Activated naive CD4-positive, alpha-beta T cell treated with anti-CD3 and anti-CD28 coated beads, Interleukin-2, amount 10 ng/mL, durations not matched to agents 7 days and 5 days (primary cell): ENCODE measurements at regions not wholly inside any gene's neighbourhood (a gene's known extent, or its start where the extent isn't known, plus 50 kb on each side); places are given as distances from the start of the nearest gene placed in this dataset.
"Not testable (repeated sequence)": the region's sequence is repeated elsewhere in the genome, so short reads cannot be mapped to it uniquely, and the experiment has no call there.

ENCODE experiments used
- CTCF ChIA-PET: fragments of 350-600 bp; sonication (Branson Sonifier 250); formaldehyde crosslinking; loops from one replicate; lab custom pipeline; 2021; ENCODE audit warnings: antibody characterized with exemption; lab: Charles Lee
- DNase-seq: peaks from one replicate; pipeline ENCODE4 v3.0.0-alpha.2; 2020
- H3K27ac Mint-ChIP-seq: one replicate; pipeline ENCODE4 v1.8.0; 2021; ENCODE audit warnings: mild to moderate bottlenecking, moderate library complexity, mixed read lengths
- H3K27me3 Mint-ChIP-seq: one replicate; pipeline ENCODE4 v1.8.0; 2021; ENCODE audit warnings: mild to moderate bottlenecking, mixed read lengths
- H3K36me3 Mint-ChIP-seq: one replicate; pipeline ENCODE4 v1.8.0; 2021; ENCODE audit warnings: mixed read lengths
- H3K4me1 Mint-ChIP-seq: one replicate; pipeline ENCODE4 v1.8.0; 2021; ENCODE audit warnings: mixed read lengths
- H3K4me3 Mint-ChIP-seq: one replicate; pipeline ENCODE4 v1.8.0; 2021; ENCODE audit warnings: mild to moderate bottlenecking, moderate library complexity, mixed read lengths
- H3K9me3 Mint-ChIP-seq: one replicate; pipeline ENCODE4 v1.8.0; 2021; ENCODE audit warnings: mixed read lengths

- H3K27me3 Mint-ChIP-seq = peaks cover 3% of the 10 kb centered on the region
- H3K9me3 Mint-ChIP-seq = no peaks in the 10 kb centered on the region
Observed at GRCh38 chr1:243959998-243960397, 91.1 kb upstream of the ZBTB18 start.

GRCh38 chr1:243957141-243957540, 93.9 kb upstream of the ZBTB18 start:
- Mint-ChIP-seq H3K9me3 (no peaks in the 10 kb centered on the region), H3K27me3 (peaks cover 8% of the 10 kb centered on the region), H3K4me3 (no peak overlapping the region), H3K4me1 (no peaks in the 10 kb centered on the region), H3K27ac (no peak overlapping the region), H3K36me3 (no peaks in the 10 kb centered on the region)
- no peak for DNase-seq
- CTCF ChIA-PET = no interaction called here

More at GRCh38 chr1:243959998-243960397, 91.1 kb upstream of the ZBTB18 start:
- Mint-ChIP-seq H3K27ac (no peak overlapping the region), H3K36me3 (no peaks in the 10 kb centered on the region), H3K4me3 (no peak overlapping the region), H3K4me1 (no peaks in the 10 kb centered on the region)
- no peak for DNase-seq
- CTCF ChIA-PET = no interaction called here

GRCh38 chr1:243956450-243956849, 94.6 kb upstream of the ZBTB18 start:
- H3K4me3 Mint-ChIP-seq = no peak overlapping the region
- CTCF ChIA-PET = no interaction called here

GRCh38 chr1:243951207-243951606, 99.9 kb upstream of the ZBTB18 start:
- H3K9me3 Mint-ChIP-seq, H3K4me3 Mint-ChIP-seq, H3K27ac Mint-ChIP-seq, DNase-seq, H3K36me3 Mint-ChIP-seq, H3K4me1 Mint-ChIP-seq, H3K27me3 Mint-ChIP-seq: not testable (repeated sequence)
- CTCF ChIA-PET = interaction anchor here (0.6 kb wide), 1 partner anchor 451 kb away, joined by 3 read pairs; no protein-coding TSS in a partner anchor

More at GRCh38 chr1:243956450-243956849, 94.6 kb upstream of the ZBTB18 start:
- H3K36me3 Mint-ChIP-seq = no peaks in the 10 kb centered on the region
- H3K27me3 Mint-ChIP-seq = peaks cover 5% of the 10 kb centered on the region
- no peaks in the 10 kb centered on the region for H3K4me1 Mint-ChIP-seq
- H3K9me3 Mint-ChIP-seq = no peaks in the 10 kb centered on the region
- H3K27ac Mint-ChIP-seq = no peak overlapping the region
- DNase-seq = no peak

- CTCF ChIA-PET = no interaction called here
- Mint-ChIP-seq H3K4me1 (no peaks in the 10 kb centered on the region), H3K27ac (no peak overlapping the region), H3K4me3 (no peak overlapping the region), H3K27me3 (peaks cover 5% of the 10 kb centered on the region), H3K36me3 (no peaks in the 10 kb centered on the region), H3K9me3 (no peaks in the 10 kb centered on the region)
- no peak for DNase-seq
Observed at GRCh38 chr1:243950166-243950565, 100.1 kb upstream of the AKT3 start.

GRCh38 chr1:243946946-243947345, 96.9 kb upstream of the AKT3 start:
- CTCF ChIA-PET = interaction anchor here (0.8 kb wide), 1 partner anchor 603 kb away, joined by 3 read pairs; no protein-coding TSS in a partner anchor
- no peak overlapping the region for H3K4me3 Mint-ChIP-seq
- H3K9me3 Mint-ChIP-seq = no peaks in the 10 kb centered on the region
- H3K36me3 Mint-ChIP-seq = no peaks in the 10 kb centered on the region
- DNase-seq = peak; percentile 43
- no peaks in the 10 kb centered on the region for H3K4me1 Mint-ChIP-seq
- no peak overlapping the region for H3K27ac Mint-ChIP-seq
- no peaks in the 10 kb centered on the region for H3K27me3 Mint-ChIP-seq

GRCh38 chr1:243946253-243946652, 96.2 kb upstream of the AKT3 start:
- H3K9me3 Mint-ChIP-seq = no peaks in the 10 kb centered on the region
- H3K27ac Mint-ChIP-seq = no peak overlapping the region
- no peak overlapping the region for H3K4me3 Mint-ChIP-seq
- H3K27me3 Mint-ChIP-seq = no peaks in the 10 kb centered on the region
- no peaks in the 10 kb centered on the region for H3K36me3 Mint-ChIP-seq
- no peak for DNase-seq
- no peaks in the 10 kb centered on the region for H3K4me1 Mint-ChIP-seq
- CTCF ChIA-PET = interaction anchor here (0.8 kb wide), 1 partner anchor 603 kb away, joined by 3 read pairs; no protein-coding TSS in a partner anchor

GRCh38 chr1:243945727-243946126, 95.7 kb upstream of the AKT3 start:
- DNase-seq = no peak
- H3K4me1 Mint-ChIP-seq = no peaks in the 10 kb centered on the region
- CTCF ChIA-PET = no interaction called here
- no peak overlapping the region for H3K4me3 Mint-ChIP-seq
- H3K27ac Mint-ChIP-seq = no peak overlapping the region
- H3K9me3 Mint-ChIP-seq = no peaks in the 10 kb centered on the region
- H3K36me3 Mint-ChIP-seq = no peaks in the 10 kb centered on the region
- H3K27me3 Mint-ChIP-seq = peaks cover 3% of the 10 kb centered on the region

GRCh38 chr1:243944429-243945160, 94.6 kb upstream of the AKT3 start:
- Mint-ChIP-seq H3K4me1 (no peaks in the 10 kb centered on the region), H3K27me3 (peaks cover 4% of the 10 kb centered on the region), H3K27ac (no peak overlapping the region), H3K9me3 (no peaks in the 10 kb centered on the region), H3K4me3 (no peak overlapping the region), H3K36me3 (no peaks in the 10 kb centered on the region)
- no peak for DNase-seq
- CTCF ChIA-PET = interaction anchor here (0.6 kb wide), 1 partner anchor 197 kb away, joined by 3 read pairs; no protein-coding TSS in a partner anchor

- Mint-ChIP-seq H3K27me3 (peaks cover 4% of the 10 kb centered on the region), H3K9me3 (no peaks in the 10 kb centered on the region), H3K27ac (no peak overlapping the region), H3K36me3 (no peaks in the 10 kb centered on the region), H3K4me1 (no peaks in the 10 kb centered on the region), H3K4me3 (no peak overlapping the region)
- no peak for DNase-seq
- CTCF ChIA-PET = interaction anchor here (0.6 kb wide), 1 partner anchor 196 kb away, joined by 3 read pairs; no protein-coding TSS in a partner anchor
Observed at GRCh38 chr1:243943671-243944428, 93.8 kb upstream of the AKT3 start.

GRCh38 chr1:243942196-243943150, 92.4 kb upstream of the AKT3 start:
- Mint-ChIP-seq H3K27me3 (peaks cover 4% of the 10 kb centered on the region), H3K4me1 (no peaks in the 10 kb centered on the region), H3K4me3 (no peak overlapping the region), H3K36me3 (no peaks in the 10 kb centered on the region), H3K9me3 (no peaks in the 10 kb centered on the region), H3K27ac (no peak overlapping the region)
- DNase-seq = no peak
- CTCF ChIA-PET = no interaction called here

GRCh38 chr1:243940451-243940850, 90.4 kb upstream of the AKT3 start:
- H3K36me3 Mint-ChIP-seq = no peaks in the 10 kb centered on the region
- CTCF ChIA-PET = no interaction called here

GRCh38 chr1:243939167-243939848, 89.3 kb upstream of the AKT3 start:
- CTCF ChIA-PET = no interaction called here
- Mint-ChIP-seq H3K36me3 (no peaks in the 10 kb centered on the region), H3K27ac (no peak overlapping the region), H3K9me3 (peaks cover 3% of the 10 kb centered on the region), H3K4me3 (no peak overlapping the region), H3K4me1 (no peaks in the 10 kb centered on the region), H3K27me3 (peaks cover 4% of the 10 kb centered on the region)
- no peak for DNase-seq

More at GRCh38 chr1:243940451-243940850, 90.4 kb upstream of the AKT3 start:
- Mint-ChIP-seq H3K27ac (no peak overlapping the region), H3K4me3 (no peak overlapping the region), H3K4me1 (no peaks in the 10 kb centered on the region), H3K27me3 (peaks cover 4% of the 10 kb centered on the region), H3K9me3 (no peaks in the 10 kb centered on the region)
- DNase-seq = no peak
